ENCODE measurements at regions not wholly inside any gene's neighbourhood (a gene's known extent, or its start where the extent isn't known, plus 50 kb on each side); places are given as distances from the start of the nearest gene placed in this dataset.

- no peak for TF ChIP-seq CTCF (IDR thresholded peaks at IDR 0.05)
- no peak for TF ChIP-seq POLR2A (IDR thresholded peaks at IDR 0.05)
- peak; percentile 17 for TF ChIP-seq POLR2AphosphoS5 (IDR thresholded peaks at IDR 0.05)
- H3K36me3 ChIP-seq: no peaks in the 10 kb centered on the region
- H3K27me3 ChIP-seq (replicated peaks; ENCODE audit: insufficient read depth): no peaks in the 10 kb centered on the region
- DNase-seq (ENCODE audit: low spot score): peak; percentile 54
- WGBS: 30% methylated on average over 4 of the region's 4 CpGs
- intact Hi-C loops (cut with DNase I): no loop called here
- H3K4me3 ChIP-seq: no peak overlapping the region
- no peak overlapping the region for H3K27ac ChIP-seq
- no peaks in the 10 kb centered on the region for H3K9me3 ChIP-seq
- no peaks in the 10 kb centered on the region for H3K4me1 ChIP-seq (replicated peaks)
These were observed 88.8 kb upstream of the HES1 start for GRCh38 chr3:194046995-194047645.

- intact Hi-C loops (cut with DNase I): no loop called here
- DNase-seq (ENCODE audit: low spot score): no peak
- no peak overlapping the region for H3K27ac ChIP-seq
- H3K36me3 ChIP-seq: no peaks in the 10 kb centered on the region
- H3K4me3 ChIP-seq: no peak overlapping the region
- no peak for TF ChIP-seq POLR2AphosphoS5 (IDR thresholded peaks at IDR 0.05)
- TF ChIP-seq CTCF (IDR thresholded peaks at IDR 0.05): no peak
- TF ChIP-seq POLR2A (IDR thresholded peaks at IDR 0.05): no peak
- H3K9me3 ChIP-seq: no peaks in the 10 kb centered on the region
- H3K27me3 ChIP-seq (replicated peaks; ENCODE audit: insufficient read depth): no peaks in the 10 kb centered on the region
- 97% methylated on average over 1 of the region's 1 CpG for WGBS
- H3K4me1 ChIP-seq (replicated peaks): no peaks in the 10 kb centered on the region
These were observed 86.6 kb upstream of the HES1 start for GRCh38 chr3:194049394-194049793.

GRCh38 chr3:194050782-194051320 is 85.1 kb upstream of the HES1 start:
- TF ChIP-seq POLR2A (IDR thresholded peaks at IDR 0.05): no peak
- no peaks in the 10 kb centered on the region for H3K9me3 ChIP-seq
- H3K4me1 ChIP-seq (replicated peaks): no peaks in the 10 kb centered on the region
- H3K4me3 ChIP-seq: no peak overlapping the region
- no peaks in the 10 kb centered on the region for H3K27me3 ChIP-seq (replicated peaks; ENCODE audit: insufficient read depth)
- no peaks in the 10 kb centered on the region for H3K36me3 ChIP-seq
- H3K27ac ChIP-seq: no peak overlapping the region
- no peak for DNase-seq (ENCODE audit: low spot score)
- WGBS: 93% methylated on average over 1 of the region's 1 CpG
- intact Hi-C loops (cut with DNase I): no loop called here

GRCh38 chr3:194051366-194052149 is 84.4 kb upstream of the HES1 start:
- H3K27me3 ChIP-seq (replicated peaks; ENCODE audit: insufficient read depth): no peaks in the 10 kb centered on the region
- no peak overlapping the region for H3K27ac ChIP-seq
- H3K36me3 ChIP-seq: no peaks in the 10 kb centered on the region
- TF ChIP-seq CTCF (IDR thresholded peaks at IDR 0.05): no peak
- TF ChIP-seq POLR2AphosphoS5 (IDR thresholded peaks at IDR 0.05): no peak
- no peak for TF ChIP-seq POLR2A (IDR thresholded peaks at IDR 0.05)
- intact Hi-C loops (cut with DNase I): no loop called here
- 85% methylated on average over 2 of the region's 2 CpGs for WGBS
- H3K9me3 ChIP-seq: no peaks in the 10 kb centered on the region
- H3K4me1 ChIP-seq (replicated peaks): no peaks in the 10 kb centered on the region
- no peak for DNase-seq (ENCODE audit: low spot score)
- no peak overlapping the region for H3K4me3 ChIP-seq

GRCh38 chr3:194053136-194053535 is 82.8 kb upstream of the HES1 start:
- H3K27ac ChIP-seq: no peak overlapping the region
- H3K4me1 ChIP-seq (replicated peaks): no peaks in the 10 kb centered on the region
- H3K36me3 ChIP-seq: no peaks in the 10 kb centered on the region
- TF ChIP-seq CTCF (IDR thresholded peaks at IDR 0.05) (no peak), POLR2A (IDR thresholded peaks at IDR 0.05) (no peak), POLR2AphosphoS5 (IDR thresholded peaks at IDR 0.05) (no peak)
- no peak for DNase-seq (ENCODE audit: low spot score)
- no peaks in the 10 kb centered on the region for H3K27me3 ChIP-seq (replicated peaks; ENCODE audit: insufficient read depth)
- no peak overlapping the region for H3K4me3 ChIP-seq
- no peaks in the 10 kb centered on the region for H3K9me3 ChIP-seq
- 96% methylated on average over 4 of the region's 4 CpGs for WGBS
- intact Hi-C loops (cut with DNase I): no loop called here

Measured in prostate gland (tissue), 2 donors.